ENCODE measurements at regions not wholly inside any gene's neighbourhood (a gene's known extent, or its start where the extent isn't known, plus 50 kb on each side); places are given as distances from the start of the nearest gene placed in this dataset.

- TF ChIP-seq ZNF407 (IDR thresholded peaks at IDR 0.05; ENCODE audit: low read depth), result no peak
- no peak for TF ChIP-seq CSDE1 (IDR thresholded peaks at IDR 0.05)
- no peak for TF ChIP-seq GABPB1 (CRISPR knock-in tag; IDR thresholded peaks at IDR 0.05)
- no peak for TF ChIP-seq GTF2E2 (tag; IDR thresholded peaks at IDR 0.05)
- TF ChIP-seq FOS (IDR thresholded peaks at IDR 0.05; ENCODE audit: extremely low read depth, insufficient read length), result no peak
Measured at GRCh38 chr5:77852068-77852513, 76.0 kb upstream of the TBCA start (continued).
